Osteoblast (primary cell): ENCODE measurements at regions not wholly inside any gene's neighbourhood (a gene's known extent, or its start where the extent isn't known, plus 50 kb on each side); places are given as distances from the start of the nearest gene placed in this dataset.
A peak's percentile ranks its signal among the peaks of the same experiment; 100 is the strongest.

Experiments
- DNase-seq: peaks from one replicate; pipeline ENCODE4 v3.0.0; 2011; ENCODE audit warnings: low spot score, mixed read lengths; ENCODE audit not compliant: insufficient read length; ENCODE audit errors: missing footprints
- H2AFZ ChIP-seq: 2 replicates; pipeline ENCODE4 v1.6.0; 2011; ENCODE audit warnings: mild to moderate bottlenecking, low read length
- H3K27ac ChIP-seq: 2 replicates; pipeline ENCODE4 v1.5.1; 2011; ENCODE audit warnings: mild to moderate bottlenecking, low read depth, low read length, moderate library complexity
- H3K27me3 ChIP-seq: 2 replicates; pipeline ENCODE4 v1.6.0; 2012; ENCODE audit warnings: mild to moderate bottlenecking, control low read depth, inconsistent platforms, low read length, moderate library complexity; ENCODE audit not compliant: insufficient read depth
- H3K36me3 ChIP-seq: 2 replicates; pipeline ENCODE4 v1.5.1; 2011; ENCODE audit warnings: mild to moderate bottlenecking, low read length, control low read depth, moderate library complexity; ENCODE audit not compliant: insufficient read depth
- H3K4me1 ChIP-seq: 2 replicates; pipeline ENCODE4 v1.5.1; 2011; ENCODE audit warnings: mild to moderate bottlenecking, low read length, control low read depth, moderate library complexity; ENCODE audit not compliant: insufficient read depth
- H3K4me2 ChIP-seq: 2 replicates; pipeline ENCODE4 v1.6.0; 2011; ENCODE audit warnings: mild to moderate bottlenecking, low read length; ENCODE audit not compliant: insufficient read depth
- H3K4me3 ChIP-seq: fragments of 200-600 bp; sonication (generic); 3 replicates; pipeline ENCODE4 v1.5.1; 2012; ENCODE audit warnings: mild to moderate bottlenecking, low read length, inconsistent platforms; ENCODE audit not compliant: insufficient read depth
- H3K79me2 ChIP-seq: 2 replicates; pipeline ENCODE4 v1.6.0; 2012; ENCODE audit warnings: mild to moderate bottlenecking, low read length, control low read depth, inconsistent platforms; ENCODE audit not compliant: insufficient read depth
- H3K9me3 ChIP-seq: 2 replicates; pipeline ENCODE4 v1.5.1; 2011; ENCODE audit warnings: low read depth, low read length, control low read depth
- H4K20me1 ChIP-seq: 2 replicates; pipeline ENCODE4 v1.6.0; 2012; ENCODE audit warnings: mild to moderate bottlenecking, low read length, control low read depth; ENCODE audit not compliant: insufficient read depth
- CTCF ChIP-seq: IDR thresholded peaks from 2 replicates; pipeline ENCODE4 v1.5.1; 2011; ENCODE audit warnings: mild to moderate bottlenecking, low read depth, low read length, moderate library complexity; ENCODE audit errors: extremely low read depth

GRCh38 chr3:72214066-72214951, 429.4 kb upstream of the PROK2 start:
- no peaks in the 10 kb centered on the region for H3K79me2 ChIP-seq
- no peaks in the 10 kb centered on the region for H3K9me3 ChIP-seq
- no peaks in the 10 kb centered on the region for H3K36me3 ChIP-seq
- DNase-seq = no peak
- no peak overlapping the region for H3K4me2 ChIP-seq
- no peaks in the 10 kb centered on the region for H4K20me1 ChIP-seq
- no peak for TF ChIP-seq CTCF
- no peak overlapping the region for H3K4me3 ChIP-seq
- no peak overlapping the region for H3K27ac ChIP-seq
- H3K27me3 ChIP-seq = peaks cover 3% of the 10 kb centered on the region
- peaks cover 7% of the 10 kb centered on the region for H3K4me1 ChIP-seq
- H2AFZ ChIP-seq = peak overlapping the region; percentile 73

GRCh38 chr3:72213296-72214065, 428.5 kb upstream of the PROK2 start:
- H2AFZ ChIP-seq = no peak overlapping the region
- H3K4me2 ChIP-seq = no peak overlapping the region
- TF ChIP-seq CTCF = no peak

GRCh38 chr3:72212396-72212795, 427.4 kb upstream of the PROK2 start:
- H3K27ac ChIP-seq = no peak overlapping the region
- H4K20me1 ChIP-seq = no peaks in the 10 kb centered on the region
- H3K4me2 ChIP-seq = no peak overlapping the region
- no peak overlapping the region for H3K4me3 ChIP-seq
- H3K79me2 ChIP-seq = no peaks in the 10 kb centered on the region
- peaks cover 7% of the 10 kb centered on the region for H3K4me1 ChIP-seq
- no peak overlapping the region for H2AFZ ChIP-seq
- H3K27me3 ChIP-seq = peaks cover 3% of the 10 kb centered on the region
- no peak for TF ChIP-seq CTCF
- H3K9me3 ChIP-seq = no peaks in the 10 kb centered on the region
- no peaks in the 10 kb centered on the region for H3K36me3 ChIP-seq
- no peak for DNase-seq

More at GRCh38 chr3:72213296-72214065, 428.5 kb upstream of the PROK2 start:
- H3K36me3 ChIP-seq = no peaks in the 10 kb centered on the region
- DNase-seq = no peak
- H3K4me3 ChIP-seq = no peak overlapping the region
- H3K9me3 ChIP-seq = no peaks in the 10 kb centered on the region
- no peaks in the 10 kb centered on the region for H4K20me1 ChIP-seq
- peaks cover 7% of the 10 kb centered on the region for H3K4me1 ChIP-seq
- H3K79me2 ChIP-seq = no peaks in the 10 kb centered on the region
- no peak overlapping the region for H3K27ac ChIP-seq
- peaks cover 3% of the 10 kb centered on the region for H3K27me3 ChIP-seq

- H3K27ac ChIP-seq = no peak overlapping the region
Measured at GRCh38 chr3:72210261-72210660, 425.3 kb upstream of the PROK2 start.

More at GRCh38 chr3:72210261-72210660, 425.3 kb upstream of the PROK2 start:
- Histone ChIP-seq H3K36me3 (no peaks in the 10 kb centered on the region), H3K4me1 (peaks cover 7% of the 10 kb centered on the region), H3K4me3 (no peak overlapping the region), H2AFZ (no peak overlapping the region), H3K27me3 (peaks cover 7% of the 10 kb centered on the region), H3K4me2 (no peak overlapping the region), H3K9me3 (no peaks in the 10 kb centered on the region), H3K79me2 (no peaks in the 10 kb centered on the region), H4K20me1 (no peaks in the 10 kb centered on the region)
- no peak for TF ChIP-seq CTCF
- DNase-seq = no peak
